Brain microvascular endothelial cell (primary cell): ENCODE measurements at regions not wholly inside any gene's neighbourhood (a gene's known extent, or its start where the extent isn't known, plus 50 kb on each side); places are given as distances from the start of the nearest gene placed in this dataset.
"Not testable (repeated sequence)": the region's sequence is repeated elsewhere in the genome, so short reads cannot be mapped to it uniquely, and the experiment has no call there.

Experiments used
- DNase-seq: peaks from one replicate; pipeline ENCODE4 v3.0.0-alpha.2; 2020
- H3K27ac ChIP-seq: fragments of 250-450 bp; sonication (Bioruptor Pico); 2 replicates; pipeline ENCODE4 v1.5.1; 2020; ENCODE audit warnings: mild to moderate bottlenecking, moderate library complexity
- H3K27me3 ChIP-seq: fragments of 250-450 bp; sonication (Bioruptor Pico); replicated peaks from 2 replicates; pipeline ENCODE4 v1.5.1; 2020; ENCODE audit warnings: mild to moderate bottlenecking
- H3K36me3 ChIP-seq: fragments of 250-450 bp; sonication (Bioruptor Pico); replicated peaks from 2 replicates; pipeline ENCODE4 v1.5.1; 2020; ENCODE audit warnings: mild to moderate bottlenecking
- H3K4me3 ChIP-seq: 2 replicates; pipeline ENCODE4 v1.5.1; 2011; ENCODE audit warnings: low read depth, mild to moderate bottlenecking, control low read depth, low read length, moderate library complexity
- CTCF ChIP-seq: IDR thresholded peaks from 2 replicates; pipeline ENCODE4 v1.5.1; 2011; ENCODE audit warnings: low read depth, mild to moderate bottlenecking, moderate library complexity, low read length, control low read depth, inconsistent platforms; ENCODE audit errors: missing control alignments
- in situ Hi-C: cut with HindIII; loops from 2 replicates; pipeline ENCODE4 v1.10.0; 2017; ENCODE audit warnings: low sequenced_read_pairs, low pct_ligation_motif_present

DNA sequence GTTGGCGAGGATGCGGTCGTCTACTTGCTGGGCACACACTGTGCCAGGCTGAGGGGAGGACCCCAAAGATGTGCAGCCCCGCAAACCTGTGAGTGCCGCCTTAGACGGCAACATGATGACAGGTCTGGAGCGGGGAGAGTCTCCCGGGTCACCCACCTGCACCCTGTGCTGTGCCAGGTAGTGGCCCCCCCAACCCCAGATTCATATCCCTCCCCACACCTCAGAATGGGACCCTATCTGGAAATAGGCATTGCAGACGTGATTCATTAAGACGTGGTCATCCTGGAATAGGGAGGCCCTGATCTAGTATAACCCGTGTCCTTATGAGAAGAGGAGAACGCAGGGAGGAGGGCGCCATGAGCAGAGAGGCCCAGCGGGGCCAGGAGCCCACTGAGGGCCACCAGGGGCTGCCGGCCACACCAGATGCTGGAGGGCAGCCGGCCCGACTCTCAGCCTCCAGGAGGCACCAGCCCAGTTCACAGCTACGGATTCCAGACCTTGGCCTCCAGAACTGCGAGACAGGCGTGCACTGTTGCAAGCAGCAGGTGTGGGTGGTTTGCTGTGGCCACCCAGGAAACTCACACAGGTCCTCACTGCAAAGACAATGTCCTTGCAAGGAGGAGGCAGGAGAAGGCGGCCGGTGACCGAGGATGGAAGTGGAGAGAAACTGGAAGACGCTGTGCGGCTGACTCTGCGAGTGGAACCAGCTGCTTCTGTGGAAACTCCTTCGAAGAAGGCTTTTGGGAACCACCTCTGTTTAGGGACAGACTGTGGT is 131.9 kb upstream of the LPCAT1 start:
- no peak overlapping the region for H3K27ac ChIP-seq
- in situ Hi-C loops = no loop called here
- peaks cover 21% of the 10 kb centered on the region for H3K27me3 ChIP-seq
- TF ChIP-seq CTCF = no peak
- no peak for DNase-seq
- no peaks in the 10 kb centered on the region for H3K36me3 ChIP-seq
- H3K4me3 ChIP-seq = no peak overlapping the region

GRCh38 chr5:1654786-1655495 is 131.2 kb upstream of the LPCAT1 start:
- H3K27me3 ChIP-seq = peaks cover 20% of the 10 kb centered on the region
- H3K4me3 ChIP-seq = no peak overlapping the region
- no peak for TF ChIP-seq CTCF
- H3K27ac ChIP-seq = no peak overlapping the region
- DNase-seq = no peak
- in situ Hi-C loops = no loop called here
- no peaks in the 10 kb centered on the region for H3K36me3 ChIP-seq

DNA sequence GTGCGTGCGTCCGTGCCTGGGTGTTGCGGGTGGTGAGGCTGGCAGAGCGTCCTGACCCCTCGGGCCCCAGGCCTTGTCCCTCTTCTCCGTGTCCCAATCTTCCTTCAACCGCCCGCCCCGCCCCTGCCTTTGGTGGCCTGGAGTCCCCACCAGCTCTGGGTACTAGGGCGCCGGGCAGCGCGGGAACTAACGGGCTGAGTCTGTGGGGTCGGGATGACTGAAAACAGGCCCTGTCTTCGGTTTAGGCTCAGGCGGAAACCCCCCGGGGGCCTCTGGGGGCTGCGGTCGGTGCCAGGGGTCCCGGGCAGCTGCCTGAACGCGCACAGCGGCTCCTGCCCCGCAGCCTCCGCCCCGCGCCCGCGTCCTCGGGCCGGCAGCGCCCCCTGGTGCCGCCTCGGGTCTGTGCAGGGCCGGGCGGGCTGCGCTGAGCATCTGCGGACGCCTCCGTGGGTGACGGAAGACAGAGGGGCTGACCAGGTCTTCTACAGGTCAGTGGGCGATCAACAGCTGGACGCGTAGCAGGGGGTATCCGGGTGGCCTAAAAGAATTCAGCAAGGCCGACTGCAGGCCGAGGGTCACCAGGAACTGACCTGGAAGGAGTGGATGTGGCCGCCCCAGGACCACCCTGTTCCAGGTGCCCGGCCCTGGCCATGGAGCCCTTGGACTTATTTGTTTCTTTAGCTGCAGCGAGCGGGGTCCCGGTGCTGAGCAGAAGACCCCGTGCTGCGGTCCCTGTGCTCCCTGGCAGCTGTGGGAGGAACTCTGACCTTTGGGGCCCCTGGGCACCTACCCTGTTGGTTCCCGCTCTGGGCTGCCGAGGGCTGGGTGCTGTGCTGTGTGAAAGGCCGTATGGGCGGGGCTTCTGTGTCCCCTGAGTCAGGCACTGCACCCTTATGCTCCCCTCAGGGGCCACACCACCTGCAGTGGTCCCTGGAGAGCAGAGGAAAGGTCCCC is 130.2 kb upstream of the LPCAT1 start:
- DNase-seq, H3K4me3 ChIP-seq, H3K27ac ChIP-seq, in situ Hi-C loops, H3K36me3 ChIP-seq: not testable (repeated sequence)
- peak; percentile 27 for TF ChIP-seq CTCF
- peaks cover 13% of the 10 kb centered on the region for H3K27me3 ChIP-seq

GRCh38 chr5:1652873-1653697 is 129.3 kb upstream of the LPCAT1 start:
- TF ChIP-seq CTCF = no peak

More at GRCh38 chr5:1652873-1653697, 129.3 kb upstream of the LPCAT1 start:
- Histone ChIP-seq H3K4me3 (no peak overlapping the region), H3K36me3 (no peaks in the 10 kb centered on the region), H3K27me3 (peaks cover 10% of the 10 kb centered on the region), H3K27ac (no peak overlapping the region)
- in situ Hi-C loops = no loop called here
- no peak for DNase-seq
